DND-41 (cell line): ENCODE measurements at regions not wholly inside any gene's neighbourhood (a gene's known extent, or its start where the extent isn't known, plus 50 kb on each side); places are given as distances from the start of the nearest gene placed in this dataset.

Source experiments
- ATAC-seq: fragments of 200-7000 bp; cut with Tn5 transposase; 3 replicates; pipeline ENCODE4 v1.9.1; 2021; ENCODE audit warnings: low read depth; ENCODE audit not compliant: insufficient read depth
- DNase-seq: peaks from one replicate; pipeline ENCODE4 v3.0.0-alpha.2; 2020
- H2AFZ ChIP-seq: 2 replicates; pipeline ENCODE4 v1.6.0; 2012; ENCODE audit warnings: low read depth, low read length
- H3K27ac ChIP-seq: 2 replicates; pipeline ENCODE4 v1.5.1; 2012; ENCODE audit warnings: low read length, inconsistent platforms
- H3K27me3 ChIP-seq: fragments of 200-600 bp; sonication (generic); 2 replicates; pipeline ENCODE4 v1.6.0; 2012; ENCODE audit warnings: low read length, mild to moderate bottlenecking, inconsistent platforms; ENCODE audit not compliant: insufficient read depth, poor library complexity
- H3K36me3 ChIP-seq: 2 replicates; pipeline ENCODE4 v1.5.1; 2012; ENCODE audit warnings: low read length, inconsistent platforms; ENCODE audit not compliant: insufficient read depth
- H3K4me1 ChIP-seq: 2 replicates; pipeline ENCODE4 v1.5.1; 2012; ENCODE audit warnings: mild to moderate bottlenecking, low read length; ENCODE audit not compliant: insufficient read depth
- H3K4me2 ChIP-seq: 2 replicates; pipeline ENCODE4 v1.6.0; 2012; ENCODE audit warnings: mild to moderate bottlenecking, moderate library complexity, low read length, inconsistent platforms; ENCODE audit not compliant: insufficient read depth
- H3K4me3 ChIP-seq, 2 experiments: fragments of 200-600 bp in 1 of 2; shearing (Covaris generic) in 1 of 2; 2 replicates each; pipeline ENCODE4 v1.5.1; 2012 to 2016; ENCODE audit warnings: inconsistent platforms in 2 of 2, low read length in 2 of 2, mild to moderate bottlenecking in 2 of 2, low read depth in 1 of 2, moderate library complexity in 1 of 2
- H3K79me2 ChIP-seq: 2 replicates; pipeline ENCODE4 v1.6.0; 2012; ENCODE audit warnings: low read length, inconsistent platforms; ENCODE audit not compliant: insufficient read depth
- H3K9ac ChIP-seq: 2 replicates; pipeline ENCODE4 v1.6.0; 2012; ENCODE audit warnings: low read depth, mild to moderate bottlenecking, inconsistent platforms, low read length, moderate library complexity
- H3K9me3 ChIP-seq: 2 replicates; pipeline ENCODE4 v1.5.1; 2012; ENCODE audit warnings: low read length, moderate library complexity, mild to moderate bottlenecking, inconsistent platforms; ENCODE audit not compliant: insufficient read depth, severe bottlenecking
- H4K20me1 ChIP-seq: 2 replicates; pipeline ENCODE4 v1.6.0; 2012; ENCODE audit warnings: low read length; ENCODE audit not compliant: insufficient read depth
- CTCF ChIP-seq: IDR thresholded peaks from 2 replicates; pipeline ENCODE4 v1.5.1; 2012; ENCODE audit warnings: borderline replicate concordance, low read length, moderate library complexity, mild to moderate bottlenecking; ENCODE audit not compliant: poor library complexity, severe bottlenecking; ENCODE audit errors: extremely low read depth
- EZH2 ChIP-seq: IDR thresholded peaks from 3 replicates; pipeline ENCODE4 v1.6.1; 2012; ENCODE audit warnings: borderline replicate concordance, low read depth, mild to moderate bottlenecking, moderate library complexity, low read length, inconsistent platforms; ENCODE audit not compliant: severe bottlenecking

GRCh38 chr5:104178829-104179456 is 616.4 kb upstream of the NUDT12 start:
- DNase-seq, result peak; percentile 7
- ATAC-seq, result peak; percentile 62; the same call in 2 of the 3 replicates
- Histone ChIP-seq H3K4me3 (no peak overlapping the region), H4K20me1 (no peaks in the 10 kb centered on the region), H3K79me2 (no peaks in the 10 kb centered on the region), H3K27ac (no peak overlapping the region), H2AFZ (no peak overlapping the region), H3K9ac (no peak overlapping the region), H3K4me2 (no peak overlapping the region), H3K4me1 (no peaks in the 10 kb centered on the region), H3K36me3 (no peaks in the 10 kb centered on the region), H3K9me3 (peaks cover 25% of the 10 kb centered on the region), H3K27me3 (no peaks in the 10 kb centered on the region)
- peak; percentile 58 for TF ChIP-seq CTCF
- TF ChIP-seq EZH2, result no peak

GRCh38 chr5:104178066-104178465 is 615.5 kb upstream of the NUDT12 start:
- H3K79me2 ChIP-seq, result no peaks in the 10 kb centered on the region
- no peak overlapping the region for H2AFZ ChIP-seq
- H4K20me1 ChIP-seq, result no peaks in the 10 kb centered on the region
- peaks cover 25% of the 10 kb centered on the region for H3K9me3 ChIP-seq
- H3K4me1 ChIP-seq, result no peaks in the 10 kb centered on the region
- H3K4me2 ChIP-seq, result no peak overlapping the region
- H3K27me3 ChIP-seq, result no peaks in the 10 kb centered on the region
- no peak overlapping the region for H3K4me3 ChIP-seq
- TF ChIP-seq EZH2 (no peak), CTCF (no peak)
- no peaks in the 10 kb centered on the region for H3K36me3 ChIP-seq
- H3K27ac ChIP-seq, result no peak overlapping the region
- DNase-seq (no peak), ATAC-seq (no peak)
- no peak overlapping the region for H3K9ac ChIP-seq

- Histone ChIP-seq H3K4me1 (no peaks in the 10 kb centered on the region), H3K79me2 (no peaks in the 10 kb centered on the region), H3K4me2 (no peak overlapping the region), H3K9me3 (peaks cover 25% of the 10 kb centered on the region), H3K9ac (no peak overlapping the region), H3K36me3 (no peaks in the 10 kb centered on the region), H3K4me3 (no peak overlapping the region), H3K27ac (no peak overlapping the region), H2AFZ (no peak overlapping the region), H4K20me1 (no peaks in the 10 kb centered on the region), H3K27me3 (no peaks in the 10 kb centered on the region)
- TF ChIP-seq CTCF (no peak), EZH2 (no peak)
- no peak for ATAC-seq
- DNase-seq, result no peak
These were observed 615.1 kb upstream of the NUDT12 start for GRCh38 chr5:104177651-104178050.
